Trophoblast cell (in vitro differentiated cells and primary cell): ENCODE measurements at regions not wholly inside any gene's neighbourhood (a gene's known extent, or its start where the extent isn't known, plus 50 kb on each side); places are given as distances from the start of the nearest gene placed in this dataset.

ENCODE experiments used
- DNase-seq, 2 donors: peaks; one replicate each; pipeline ENCODE4 v3.0.0-alpha.2; 2016
- H2AFZ ChIP-seq: 2 replicates; pipeline ENCODE4 v1.6.1; 2013; ENCODE audit warnings: low read length, moderate library complexity, mild to moderate bottlenecking; ENCODE audit not compliant: insufficient read depth, poor library complexity
- H2AK5ac ChIP-seq: 2 replicates; pipeline ENCODE4 v1.6.1; 2013; ENCODE audit warnings: mild to moderate bottlenecking, low read length
- H2BK120ac ChIP-seq: 2 replicates; pipeline ENCODE4 v1.6.1; 2013; ENCODE audit warnings: low read length, mild to moderate bottlenecking, moderate library complexity; ENCODE audit not compliant: insufficient read depth, poor library complexity
- H2BK12ac ChIP-seq: 2 replicates; pipeline ENCODE4 v1.6.1; 2013; ENCODE audit warnings: mild to moderate bottlenecking, low read length, moderate library complexity
- H2BK5ac ChIP-seq: 2 replicates; pipeline ENCODE4 v1.6.1; 2013; ENCODE audit warnings: low read length, low read depth, moderate library complexity, mild to moderate bottlenecking; ENCODE audit not compliant: poor library complexity
- H3K14ac ChIP-seq: 2 replicates; pipeline ENCODE4 v1.6.1; 2013; ENCODE audit warnings: mild to moderate bottlenecking, low read length
- H3K18ac ChIP-seq: 2 replicates; pipeline ENCODE4 v1.6.1; 2013; ENCODE audit warnings: mild to moderate bottlenecking, low read length
- H3K23ac ChIP-seq: 2 replicates; pipeline ENCODE4 v1.6.1; 2013; ENCODE audit warnings: low read length
- H3K27ac ChIP-seq: 2 replicates; pipeline ENCODE4 v1.5.1; 2013; ENCODE audit warnings: low read depth, mild to moderate bottlenecking, inconsistent platforms, low read length, moderate library complexity
- H3K27me3 ChIP-seq: 2 replicates; pipeline ENCODE4 v1.6.1; 2013; ENCODE audit warnings: inconsistent platforms, mild to moderate bottlenecking, low read length, moderate library complexity; ENCODE audit not compliant: insufficient read depth
- H3K36me3 ChIP-seq, 2 experiments: 1 replicate in 1 of 2; 2 replicates in 1 of 2; pipeline ENCODE4 v1.6.1; 2013; ENCODE audit warnings: low read length in 2 of 2, mild to moderate bottlenecking in 2 of 2, moderate library complexity in 1 of 2; ENCODE audit not compliant: insufficient read depth in 2 of 2, control insufficient read depth in 1 of 2
- H3K4ac ChIP-seq: 2 replicates; pipeline ENCODE4 v1.6.1; 2013; ENCODE audit warnings: low read depth, mild to moderate bottlenecking, low read length, moderate library complexity
- H3K4me1 ChIP-seq, 2 experiments: 1 replicate in 1 of 2; 2 replicates in 1 of 2; pipeline ENCODE4 v1.6.1; 2013; ENCODE audit warnings: low read length in 2 of 2, mild to moderate bottlenecking in 2 of 2, moderate library complexity in 1 of 2; ENCODE audit not compliant: insufficient read depth in 2 of 2, control insufficient read depth in 1 of 2
- H3K4me2 ChIP-seq: 2 replicates; pipeline ENCODE4 v1.6.1; 2013; ENCODE audit warnings: inconsistent platforms, mild to moderate bottlenecking, low read length, moderate library complexity
- H3K4me3 ChIP-seq: 2 replicates; pipeline ENCODE4 v1.5.1; 2013; ENCODE audit warnings: mild to moderate bottlenecking, low read depth, low read length, inconsistent platforms
- H3K79me1 ChIP-seq: one replicate; pipeline ENCODE4 v1.6.1; 2013; ENCODE audit warnings: low read length
- H3K79me2 ChIP-seq: 2 replicates; pipeline ENCODE4 v1.6.1; 2013; ENCODE audit warnings: low read length, mild to moderate bottlenecking; ENCODE audit not compliant: control insufficient read depth, insufficient read depth, poor library complexity
- H3K9ac ChIP-seq: 2 replicates; pipeline ENCODE4 v1.6.1; 2013; ENCODE audit warnings: mild to moderate bottlenecking, low read length
- H3K9me3 ChIP-seq: 2 replicates; pipeline ENCODE4 v1.6.1; 2013; ENCODE audit warnings: low read depth, mild to moderate bottlenecking, control low read depth, inconsistent platforms, low read length; ENCODE audit not compliant: insufficient read depth
- H4K12ac ChIP-seq: 2 replicates; pipeline ENCODE4 v1.6.1; 2013; ENCODE audit warnings: low read depth, mild to moderate bottlenecking, low read length, moderate library complexity
- H4K8ac ChIP-seq: 2 replicates; pipeline ENCODE4 v1.6.1; 2013; ENCODE audit warnings: low read depth, mild to moderate bottlenecking, low read length, moderate library complexity
- H4K91ac ChIP-seq: one replicate; pipeline ENCODE4 v1.6.1; 2013; ENCODE audit warnings: low read depth, mild to moderate bottlenecking, low read length, moderate library complexity
- WGBS: extraction: QIAGEN DNeasy Blood & Tissue Kit; methylation state at CpG from one replicate; pipeline ENCODE4 v1.1.7; 2013; ENCODE audit warnings: missing lambda C conversion rate; ENCODE audit not compliant: insufficient read length, insufficient coverage; ENCODE audit errors: extremely low coverage; 5-methylcytosine and 5-hydroxymethylcytosine counted together

GRCh38 chr4:33649471-33649870, 2594.8 kb downstream of the ARAP2 start:
- Histone ChIP-seq H3K27me3 (no peaks in the 10 kb centered on the region), H2AFZ (no peak overlapping the region), H3K4me2 (no peak overlapping the region), H3K4me1 (no peaks in the 10 kb centered on the region), H3K79me2 (no peaks in the 10 kb centered on the region), H3K9ac (no peak overlapping the region), H4K8ac (no peak overlapping the region), H3K23ac (no peak overlapping the region), H3K4ac (no peak overlapping the region), H2AK5ac (no peak overlapping the region), H2BK12ac (no peak overlapping the region), H3K18ac (no peak overlapping the region), H2BK5ac (no peak overlapping the region), H3K9me3 (no peaks in the 10 kb centered on the region), H4K12ac (no peak overlapping the region), H3K79me1 (no peaks in the 10 kb centered on the region), H4K91ac (no peak overlapping the region), H3K36me3 (no peaks in the 10 kb centered on the region), H2BK120ac (no peak overlapping the region), H3K4me3 (no peak overlapping the region), H3K14ac (no peak overlapping the region), H3K27ac (no peak overlapping the region)
- DNase-seq, result no peak
- WGBS, result no CpG with 5 or more reads among the region's 1 CpG

- Histone ChIP-seq H3K79me2 (no peaks in the 10 kb centered on the region), H2AK5ac (no peak overlapping the region), H3K4ac (no peak overlapping the region), H3K4me1 (no peaks in the 10 kb centered on the region), H3K9ac (no peak overlapping the region), H4K12ac (no peak overlapping the region), H3K23ac (no peak overlapping the region), H2BK120ac (no peak overlapping the region), H3K14ac (no peak overlapping the region), H4K91ac (no peak overlapping the region), H4K8ac (no peak overlapping the region), H3K9me3 (no peaks in the 10 kb centered on the region), H3K27ac (no peak overlapping the region), H3K27me3 (no peaks in the 10 kb centered on the region), H3K18ac (no peak overlapping the region), H3K4me3 (no peak overlapping the region), H3K36me3 (no peaks in the 10 kb centered on the region), H3K4me2 (no peak overlapping the region), H2BK5ac (no peak overlapping the region), H2AFZ (no peak overlapping the region), H2BK12ac (no peak overlapping the region), H3K79me1 (no peaks in the 10 kb centered on the region)
- DNase-seq, result no peak
- WGBS, result no CpG with 5 or more reads among the region's 2 CpGs
Observed at GRCh38 chr4:33650036-33650435, 2594.3 kb downstream of the ARAP2 start.

DNA sequence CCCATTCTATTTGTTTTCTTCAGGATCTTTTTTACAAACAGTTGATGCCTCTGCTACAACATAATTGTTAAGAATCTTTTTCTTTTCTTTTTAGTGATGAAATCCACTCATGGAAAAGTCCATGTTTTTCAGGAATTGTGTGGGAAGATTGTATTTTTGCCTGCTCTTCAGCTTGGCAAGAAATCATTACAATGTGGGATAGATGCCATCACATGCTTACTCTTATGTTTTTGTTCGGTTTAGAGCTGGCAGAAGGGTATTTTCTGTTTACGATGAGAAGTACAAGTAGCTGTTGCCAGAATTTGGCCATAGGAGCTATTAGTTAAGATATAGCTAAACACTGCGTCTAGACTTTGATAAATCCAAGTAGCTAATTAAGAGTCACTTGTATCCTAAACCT, 2585.3 kb downstream of the ARAP2 start:
- Histone ChIP-seq H2AK5ac (no peak overlapping the region), H3K4me3 (no peak overlapping the region), H3K4ac (no peak overlapping the region), H2BK5ac (no peak overlapping the region), H4K8ac (no peak overlapping the region), H3K9me3 (no peaks in the 10 kb centered on the region), H3K4me2 (no peak overlapping the region), H4K91ac (no peak overlapping the region), H3K18ac (no peak overlapping the region), H3K27me3 (no peaks in the 10 kb centered on the region), H3K23ac (no peak overlapping the region), H3K36me3 (no peaks in the 10 kb centered on the region), H2AFZ (no peak overlapping the region), H2BK12ac (no peak overlapping the region), H3K14ac (no peak overlapping the region), H3K27ac (no peak overlapping the region), H4K12ac (no peak overlapping the region), H2BK120ac (no peak overlapping the region), H3K79me1 (no peaks in the 10 kb centered on the region), H3K9ac (no peak overlapping the region), H3K4me1 (no peaks in the 10 kb centered on the region), H3K79me2 (no peaks in the 10 kb centered on the region)
- DNase-seq, result no peak
- WGBS, result no CpG with 5 or more reads among the region's 3 CpGs

GRCh38 chr4:33661636-33662035, 2582.7 kb downstream of the ARAP2 start:
- no peak overlapping the region for H3K18ac ChIP-seq
- no peaks in the 10 kb centered on the region for H3K79me1 ChIP-seq
- no peaks in the 10 kb centered on the region for H3K27me3 ChIP-seq
- no peak overlapping the region for H3K27ac ChIP-seq
- H2AFZ ChIP-seq, result no peak overlapping the region
- no peak overlapping the region for H2BK5ac ChIP-seq
- H2BK12ac ChIP-seq, result no peak overlapping the region
- H3K9ac ChIP-seq, result no peak overlapping the region
- no peaks in the 10 kb centered on the region for H3K4me1 ChIP-seq
- H2AK5ac ChIP-seq, result no peak overlapping the region
- no peak overlapping the region for H2BK120ac ChIP-seq
- H3K23ac ChIP-seq, result no peak overlapping the region
- no peak overlapping the region for H4K8ac ChIP-seq
- no peak overlapping the region for H3K4me3 ChIP-seq
- H3K36me3 ChIP-seq, result no peaks in the 10 kb centered on the region
- H3K14ac ChIP-seq, result no peak overlapping the region
- H3K4me2 ChIP-seq, result no peak overlapping the region
- no peaks in the 10 kb centered on the region for H3K79me2 ChIP-seq
- no peak for DNase-seq
- no peak overlapping the region for H4K12ac ChIP-seq
- no peak overlapping the region for H3K4ac ChIP-seq
- no peak overlapping the region for H4K91ac ChIP-seq
- H3K9me3 ChIP-seq, result no peaks in the 10 kb centered on the region

- no peaks in the 10 kb centered on the region for H3K36me3 ChIP-seq
- no peak overlapping the region for H3K23ac ChIP-seq
- no peaks in the 10 kb centered on the region for H3K9me3 ChIP-seq
- H4K12ac ChIP-seq, result no peak overlapping the region
- no peak overlapping the region for H3K27ac ChIP-seq
- H4K8ac ChIP-seq, result no peak overlapping the region
- H3K4ac ChIP-seq, result no peak overlapping the region
- H2BK12ac ChIP-seq, result no peak overlapping the region
- H2BK5ac ChIP-seq, result no peak overlapping the region
- H4K91ac ChIP-seq, result no peak overlapping the region
- no CpG with 5 or more reads among the region's 1 CpG for WGBS
- no peak overlapping the region for H3K14ac ChIP-seq
- DNase-seq, result no peak
- H2AFZ ChIP-seq, result no peak overlapping the region
- no peaks in the 10 kb centered on the region for H3K27me3 ChIP-seq
- no peak overlapping the region for H3K4me3 ChIP-seq
- H3K4me2 ChIP-seq, result no peak overlapping the region
- H3K18ac ChIP-seq, result no peak overlapping the region
- H2AK5ac ChIP-seq, result no peak overlapping the region
- H3K79me2 ChIP-seq, result no peaks in the 10 kb centered on the region
- H3K4me1 ChIP-seq, result no peaks in the 10 kb centered on the region
- H2BK120ac ChIP-seq, result no peak overlapping the region
- H3K9ac ChIP-seq, result no peak overlapping the region
- H3K79me1 ChIP-seq, result no peaks in the 10 kb centered on the region
Observed at GRCh38 chr4:33685939-33686338, 2558.4 kb downstream of the ARAP2 start.
